Fibroblast of peridontal ligament (primary cell): ENCODE measurements at regions not wholly inside any gene's neighbourhood (a gene's known extent, or its start where the extent isn't known, plus 50 kb on each side); places are given as distances from the start of the nearest gene placed in this dataset.
A peak's percentile ranks its signal among the peaks of the same experiment; 100 is the strongest.

Experiments used
- DNase-seq: peaks from one replicate; pipeline ENCODE4 v3.0.0-alpha.2; 2010; ENCODE audit errors: extremely low read depth

DNA sequence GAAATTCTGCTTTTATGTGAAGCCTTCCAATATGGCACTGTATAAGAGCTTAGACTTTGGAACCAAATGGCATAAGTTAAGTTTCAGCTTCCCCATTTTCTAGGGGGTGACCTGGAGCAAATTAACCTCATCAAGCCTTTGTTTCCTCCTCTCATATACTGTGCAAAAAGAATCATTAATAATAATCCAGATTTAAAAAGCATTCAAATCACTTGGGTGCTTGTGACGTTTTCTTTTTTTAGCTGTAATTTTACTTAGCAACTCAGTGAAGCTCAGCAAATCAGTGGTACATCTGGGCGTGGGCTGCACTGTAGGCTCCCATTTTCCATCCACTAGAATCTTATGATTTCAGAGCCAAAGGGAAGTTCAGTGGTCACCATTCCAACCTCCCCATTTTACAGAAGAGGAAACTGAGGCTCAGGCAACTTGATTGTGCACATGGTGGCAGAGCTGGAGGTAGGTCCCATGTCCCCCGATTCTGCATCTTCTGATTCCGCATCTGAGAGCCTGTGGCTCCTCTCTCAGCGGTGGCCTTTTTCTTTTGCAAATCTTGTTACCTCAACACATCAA lies 131.2 kb downstream of the SNAPC1 start:
- DNase-seq, result no peak

DNA sequence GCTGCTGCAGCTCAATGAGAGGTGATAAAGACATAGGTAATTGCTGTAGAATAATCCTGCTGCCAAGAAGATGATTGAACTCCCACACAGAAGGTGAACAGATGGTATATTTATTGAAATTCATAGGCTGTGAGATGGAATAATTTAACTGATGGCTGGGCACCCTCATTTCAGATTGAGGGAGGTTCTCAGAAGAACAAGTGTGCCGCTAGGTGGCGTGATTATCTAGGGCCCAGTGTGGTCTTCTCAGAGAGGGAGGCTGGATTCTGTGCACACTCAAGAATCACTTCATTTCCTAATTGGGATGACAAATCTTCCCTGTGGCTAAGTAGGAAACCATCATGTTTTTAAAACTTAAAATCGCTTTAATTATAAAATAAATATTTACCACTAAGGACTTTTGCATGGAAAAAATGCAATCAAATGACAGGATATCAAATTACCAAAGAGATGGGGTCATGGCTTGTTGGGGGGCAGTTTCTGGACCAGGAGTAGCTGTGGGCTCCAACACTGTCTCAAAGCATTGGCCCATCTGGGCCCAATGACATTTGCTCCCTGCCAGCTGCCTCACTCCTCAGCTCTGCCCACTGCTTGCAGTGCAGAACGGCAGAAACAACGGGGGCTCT lies 132.3 kb downstream of the SNAPC1 start:
- DNase-seq, result peak; percentile 77

DNA sequence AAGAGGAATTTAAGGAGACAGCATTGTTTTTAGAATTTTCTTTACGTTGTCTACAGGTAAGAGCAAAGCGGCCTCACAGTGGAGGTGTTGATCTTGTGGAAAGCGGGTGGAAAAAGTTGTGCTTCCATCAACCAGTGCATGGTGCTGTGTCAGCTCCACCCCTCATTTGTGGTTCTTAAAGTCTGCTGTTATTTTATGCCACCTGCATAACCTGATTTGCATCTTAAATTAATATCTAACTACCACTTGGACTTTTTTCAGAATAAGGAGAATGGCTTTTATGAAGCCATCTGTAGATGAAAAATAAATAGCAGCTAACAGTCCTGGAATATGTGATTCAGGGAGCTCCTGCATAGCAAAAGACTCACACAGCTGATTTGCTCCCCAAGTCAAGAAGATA lies 135.1 kb downstream of the SNAPC1 start:
- DNase-seq, result no peak

DNA sequence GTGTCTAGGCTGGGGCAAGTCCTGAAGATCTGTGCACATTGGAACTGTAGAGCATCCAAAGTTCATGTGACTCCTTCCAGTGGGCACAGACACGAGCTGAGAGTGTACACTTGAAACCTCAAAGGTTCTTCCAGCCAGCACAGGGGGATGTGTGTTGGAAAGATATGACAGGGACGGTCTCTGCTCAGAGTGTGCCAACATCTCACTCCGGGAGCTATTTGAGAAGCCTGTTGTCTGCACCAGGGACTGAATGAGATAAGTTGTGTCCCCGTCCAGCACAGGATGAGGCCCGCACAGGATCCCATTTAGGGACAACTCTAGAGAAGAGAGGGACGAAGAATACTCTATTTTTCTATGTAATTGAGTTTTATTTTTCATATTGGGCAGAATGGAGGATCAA lies 136.3 kb downstream of the SNAPC1 start:
- DNase-seq, result no peak

DNA sequence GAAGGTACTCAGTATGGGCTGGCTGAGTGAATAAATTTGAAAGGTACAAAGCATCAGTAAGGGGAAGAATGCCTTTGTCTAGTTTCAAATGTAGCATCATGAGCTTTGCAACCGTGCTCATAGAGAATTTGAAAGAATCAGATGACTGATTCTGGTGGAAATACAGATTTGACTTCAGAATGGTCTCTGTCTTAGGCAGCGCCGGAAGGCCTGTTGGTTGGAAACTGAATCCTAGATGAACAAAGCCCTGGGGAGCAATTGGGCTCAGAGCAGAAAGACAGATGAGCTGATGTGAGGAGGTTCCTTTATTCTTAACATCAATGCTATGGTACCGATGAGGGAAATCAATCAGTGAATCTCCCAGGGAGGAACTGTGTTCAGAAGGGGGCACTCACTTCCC lies 137.3 kb downstream of the SNAPC1 start:
- DNase-seq, result no peak

DNA sequence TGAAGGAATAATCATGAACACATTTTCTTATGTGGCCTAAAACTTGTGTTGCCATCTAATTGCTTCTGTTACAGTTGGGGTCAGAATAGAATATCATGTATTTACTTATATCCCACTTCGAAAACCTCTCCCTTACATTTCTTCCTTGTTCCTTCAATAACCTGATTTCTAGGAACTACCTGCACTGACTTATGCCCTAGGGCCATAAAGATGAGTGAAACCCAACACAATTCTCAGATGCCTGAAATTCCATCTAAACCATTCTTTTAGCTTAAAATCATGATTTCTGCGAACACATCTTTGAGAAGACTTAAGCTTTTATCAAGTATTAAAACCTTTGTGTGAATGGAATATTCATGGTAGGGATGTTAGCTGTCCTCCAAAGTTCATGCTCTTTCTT lies 142.7 kb downstream of the SNAPC1 start:
- no peak for DNase-seq

DNA sequence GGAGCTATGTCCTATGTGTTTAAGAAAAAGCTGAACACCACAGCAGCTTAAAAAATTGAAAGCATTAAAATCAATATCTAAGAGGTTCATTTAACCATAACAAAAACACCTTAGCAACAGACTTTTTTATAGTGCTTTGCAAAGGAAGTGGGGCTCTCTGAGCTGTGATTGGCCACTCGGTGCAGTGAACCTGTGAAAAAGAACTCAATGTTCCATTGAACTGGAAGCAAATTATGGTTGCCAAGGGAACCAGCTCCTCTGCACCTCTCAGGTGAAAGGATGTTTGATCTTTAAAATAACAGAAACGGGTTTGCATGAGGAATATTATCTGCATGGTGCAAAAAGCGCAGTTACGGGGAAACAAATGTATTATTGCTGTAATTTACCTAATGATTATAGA lies 149.4 kb downstream of the SNAPC1 start:
- no peak for DNase-seq

DNA sequence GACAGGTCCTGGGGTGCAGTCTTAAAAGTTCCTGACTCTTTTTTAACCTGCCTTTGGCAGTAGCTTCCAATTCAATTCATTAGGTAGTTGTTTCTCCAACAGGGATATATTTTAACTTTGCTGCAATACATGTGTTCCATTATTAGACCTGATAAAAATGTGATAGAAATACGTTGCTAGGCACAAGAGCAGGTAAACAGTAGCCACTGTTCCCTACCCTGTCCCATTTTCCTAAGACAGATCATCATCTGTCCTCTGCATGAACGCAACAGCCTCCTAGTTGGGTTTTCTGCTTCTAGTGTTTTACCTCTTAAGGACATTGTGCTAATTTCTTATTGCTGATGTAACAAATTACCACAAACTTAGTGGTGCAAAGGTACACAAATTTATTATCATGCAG lies 156.8 kb downstream of the SNAPC1 start:
- no peak for DNase-seq

DNA sequence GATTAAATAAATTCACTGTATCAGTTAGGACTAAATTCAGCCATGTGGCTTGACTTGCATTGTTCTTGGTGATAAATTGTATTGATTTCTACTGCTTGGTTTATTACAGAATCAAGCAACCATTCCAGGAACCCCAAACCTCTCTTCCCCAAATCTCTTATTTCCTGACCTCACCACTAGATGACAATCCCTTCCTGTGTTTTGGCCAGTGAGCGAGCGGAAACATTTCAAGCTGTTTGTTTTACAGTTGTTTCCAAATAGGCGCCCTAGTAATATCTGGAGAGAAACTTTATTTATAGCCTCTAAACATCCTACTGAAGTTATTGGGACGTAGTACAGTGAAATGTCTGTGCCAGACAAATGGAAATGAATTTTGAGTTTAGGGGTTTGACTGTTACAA lies 161.1 kb downstream of the SNAPC1 start:
- peak; percentile 80 for DNase-seq

DNA sequence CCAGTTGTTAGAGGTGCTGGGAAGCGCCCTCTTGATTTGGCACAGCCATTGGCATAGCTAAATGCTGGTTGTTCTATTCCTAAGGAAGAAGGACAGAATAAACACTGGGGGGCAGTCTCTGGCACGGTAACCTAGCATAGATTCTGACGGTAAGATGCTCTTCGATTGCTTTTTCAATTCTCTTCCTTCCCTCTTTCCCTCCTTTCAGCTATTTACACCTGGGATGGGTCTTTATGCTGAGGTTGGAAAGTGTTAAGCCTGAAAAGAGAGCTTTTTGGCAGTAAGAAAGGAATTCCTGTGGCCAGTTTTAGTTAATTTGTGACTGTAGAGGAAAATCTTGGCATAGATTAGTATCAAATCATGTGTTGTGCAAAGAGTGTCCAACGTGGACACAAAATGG lies 162.8 kb downstream of the SNAPC1 start:
- peak; percentile 41 for DNase-seq

DNA sequence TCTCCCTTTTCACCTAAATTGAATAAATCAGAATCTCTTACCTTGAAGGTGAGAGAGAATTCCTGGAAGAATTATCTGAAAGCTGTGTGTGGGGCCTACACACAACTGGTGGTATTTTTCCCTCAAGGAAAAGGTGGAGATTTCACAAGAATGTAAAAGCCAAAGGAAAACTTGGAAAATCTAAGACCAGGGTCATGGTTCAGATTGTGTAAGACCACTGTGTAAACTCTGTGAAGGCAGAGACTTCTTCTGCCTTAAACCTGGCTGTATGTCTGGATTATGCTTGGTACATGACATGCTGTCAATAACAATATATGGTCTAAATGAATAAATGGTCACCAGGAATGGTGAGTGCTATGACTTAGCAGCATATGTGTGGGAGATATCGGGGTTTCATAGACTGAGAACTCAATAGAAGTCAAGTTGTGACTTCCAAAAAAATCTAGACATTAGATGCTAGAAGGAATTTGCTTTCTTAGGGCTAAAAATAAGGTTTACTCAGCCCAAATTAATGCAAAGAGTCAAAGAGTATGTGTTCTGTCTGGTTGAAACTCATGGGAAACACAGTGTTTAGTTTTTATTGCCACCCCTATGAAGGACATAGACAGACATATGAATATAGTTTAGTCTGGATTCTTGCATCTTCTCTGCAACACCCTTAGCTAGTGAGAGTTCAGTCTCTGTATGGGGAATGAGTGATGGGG lies 163.7 kb downstream of the SNAPC1 start:
- no peak for DNase-seq

DNA sequence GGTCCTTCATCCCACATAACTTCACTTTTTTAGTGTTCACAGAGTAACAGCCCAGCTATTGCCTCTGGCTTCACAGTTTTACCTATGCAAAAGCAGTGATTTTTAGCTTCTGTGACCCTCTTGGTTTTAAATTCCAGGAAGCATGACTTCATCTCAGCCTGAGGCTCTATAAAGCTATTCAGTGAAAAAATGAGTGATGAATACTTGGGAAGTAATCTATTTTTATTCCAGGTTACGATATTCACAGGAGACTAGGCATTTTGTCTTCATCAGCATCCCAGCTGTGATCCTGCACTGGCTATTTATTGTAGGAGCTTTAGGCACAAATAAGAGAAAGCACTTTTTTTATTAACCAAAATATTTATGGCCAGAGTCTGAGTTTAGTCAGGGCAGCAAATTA lies 164.8 kb downstream of the SNAPC1 start:
- peak; percentile 53 for DNase-seq

DNA sequence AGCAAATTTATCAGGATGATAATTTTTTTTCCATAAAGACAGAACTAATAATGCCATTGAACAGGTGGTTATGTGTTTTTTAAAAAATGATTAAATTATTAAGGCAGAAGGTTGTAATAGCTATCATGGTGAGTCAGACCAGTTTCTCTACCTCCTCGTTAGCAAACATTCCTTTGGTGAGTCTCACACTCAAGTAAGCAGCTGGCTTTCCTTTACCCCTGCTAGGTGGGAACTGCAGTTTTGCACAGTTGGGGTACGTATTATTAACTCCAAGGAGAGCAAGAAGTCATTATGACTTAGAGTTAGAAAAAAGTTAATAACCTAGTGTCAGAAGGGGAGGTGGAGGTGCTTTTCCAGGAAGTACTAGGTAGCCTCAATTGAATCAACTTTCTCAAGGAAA lies 165.3 kb downstream of the SNAPC1 start:
- DNase-seq, result peak; percentile 45

DNA sequence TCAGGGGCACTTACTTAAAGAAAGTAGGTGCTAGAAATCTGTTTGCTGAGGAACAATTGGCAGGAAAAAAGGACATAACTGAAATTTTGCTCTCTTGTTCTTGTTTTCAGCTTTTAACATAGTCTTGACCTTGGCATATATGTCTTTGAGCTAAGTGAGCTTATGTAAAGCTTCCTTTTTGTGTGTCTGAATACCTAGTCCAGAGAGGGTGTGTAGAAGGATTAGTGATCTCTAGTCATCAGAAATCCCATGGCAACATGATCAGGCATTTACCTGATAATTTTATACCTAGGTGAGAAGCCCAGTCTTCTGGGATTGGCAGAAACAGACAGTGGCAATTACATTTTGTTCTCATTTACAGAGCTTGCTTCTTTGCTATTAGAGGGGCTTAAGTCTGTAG lies 166.1 kb downstream of the SNAPC1 start:
- DNase-seq, result no peak

DNA sequence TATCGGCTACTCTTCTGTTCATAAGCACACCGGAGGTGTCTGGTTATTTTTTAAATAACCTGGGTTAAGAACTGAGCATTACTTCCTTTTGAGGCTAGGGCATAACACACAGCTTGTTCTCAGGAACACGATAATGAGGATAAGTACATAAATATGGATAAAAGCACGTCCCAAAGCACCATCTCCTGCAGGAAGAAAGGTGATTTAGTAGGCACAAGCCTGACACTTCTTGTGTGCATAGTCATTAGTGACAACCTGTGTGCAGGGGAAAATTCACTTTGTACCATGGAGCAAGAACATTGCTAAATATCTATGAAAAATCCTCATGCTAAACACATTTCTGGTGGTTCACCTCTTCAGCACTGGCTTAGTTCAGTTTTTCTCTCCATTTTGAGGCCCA lies 166.5 kb downstream of the SNAPC1 start:
- DNase-seq, result no peak

DNA sequence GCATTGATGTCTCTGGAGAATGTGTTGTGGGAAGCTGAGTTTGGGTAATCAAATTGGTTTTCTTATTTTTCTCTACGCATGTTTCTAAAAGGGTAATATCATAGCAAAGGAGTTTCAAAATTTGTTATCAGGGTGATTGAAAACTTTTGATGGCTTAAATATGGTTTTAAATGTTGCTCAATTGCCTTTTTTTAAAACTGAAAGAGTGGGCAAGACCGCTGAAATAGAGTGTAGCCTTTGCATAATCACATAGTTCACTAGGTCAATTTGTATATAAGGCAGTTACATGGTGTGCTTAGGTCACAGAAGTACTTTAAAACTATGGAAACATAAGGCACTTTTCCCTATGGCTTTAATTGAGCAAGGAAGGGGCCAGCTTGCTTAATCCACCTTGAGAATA lies 167.4 kb downstream of the SNAPC1 start:
- DNase-seq, result peak; percentile 62

DNA sequence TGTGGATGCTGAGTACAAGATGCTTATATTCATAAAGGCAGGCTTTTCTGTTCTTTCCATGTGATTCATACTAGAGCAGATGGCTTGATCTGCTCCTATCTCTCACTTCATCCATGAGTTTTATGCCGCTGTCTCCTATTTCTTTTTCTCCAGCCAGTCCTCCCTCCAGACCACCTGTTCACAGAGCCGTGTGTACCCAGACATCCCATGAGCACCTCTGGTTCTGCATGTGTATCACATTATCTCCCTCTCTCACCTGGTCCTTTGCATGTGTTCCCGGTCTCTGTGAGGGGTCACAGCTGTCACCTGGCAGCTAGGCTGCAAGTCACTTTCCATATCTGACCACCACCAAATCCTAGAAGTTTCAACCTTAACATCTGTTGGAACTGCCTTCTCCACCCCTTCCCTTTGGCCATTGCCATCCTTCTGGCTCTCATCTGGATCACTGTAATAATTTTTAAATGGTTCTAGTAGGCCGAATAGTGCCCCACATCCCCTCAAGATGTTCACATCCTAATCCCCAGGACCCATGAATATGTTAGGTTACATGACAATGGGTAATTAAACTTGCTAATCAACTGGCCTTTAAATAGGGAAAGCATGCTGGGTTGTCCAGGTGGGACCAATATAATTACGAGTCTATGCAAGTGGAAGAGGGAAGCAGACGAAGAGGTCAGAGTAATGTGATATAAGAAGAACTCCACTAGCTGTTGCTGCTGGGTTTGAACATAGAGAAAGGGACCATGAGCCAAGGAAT lies 168.1 kb downstream of the SNAPC1 start:
- no peak for DNase-seq

DNA sequence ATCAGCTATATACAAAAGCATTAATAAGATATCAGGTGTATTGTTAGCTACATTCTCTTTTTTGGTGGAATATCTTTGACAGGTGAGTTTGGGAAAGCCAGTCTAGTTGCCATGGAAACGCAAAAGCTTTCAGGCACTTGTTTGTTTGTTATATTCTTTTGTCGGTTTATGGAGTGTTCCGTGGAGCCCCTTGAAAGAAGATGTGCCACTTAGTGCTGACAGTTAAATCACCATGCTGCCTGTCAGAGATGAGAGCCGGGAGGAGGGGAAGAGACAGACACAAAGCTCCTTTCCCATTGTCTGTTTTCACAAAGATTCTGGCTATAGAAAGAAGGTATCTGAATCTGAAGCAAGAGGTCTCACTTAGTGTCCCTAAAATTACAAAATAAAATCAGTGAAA lies 170.8 kb downstream of the SNAPC1 start:
- no peak for DNase-seq

DNA sequence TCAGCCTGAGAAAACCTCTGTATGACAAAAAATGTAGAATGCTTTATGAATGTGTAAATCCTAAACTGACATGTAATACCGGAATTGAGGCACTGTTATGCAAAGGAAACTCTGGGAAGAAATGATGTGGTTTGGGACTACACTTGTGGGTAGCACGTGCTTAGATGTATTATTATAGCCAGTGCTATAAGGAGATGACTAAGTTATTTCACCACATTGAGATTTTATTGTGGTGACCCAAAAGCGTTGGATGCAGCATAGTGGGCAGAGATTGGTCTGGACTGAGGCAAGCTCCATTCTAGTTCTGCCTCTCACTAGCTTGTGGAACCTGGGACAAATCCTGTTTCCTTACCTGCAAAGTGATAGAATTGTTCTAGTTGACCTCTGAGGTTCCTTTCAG lies 172.2 kb downstream of the SNAPC1 start:
- DNase-seq, result peak; percentile 99

DNA sequence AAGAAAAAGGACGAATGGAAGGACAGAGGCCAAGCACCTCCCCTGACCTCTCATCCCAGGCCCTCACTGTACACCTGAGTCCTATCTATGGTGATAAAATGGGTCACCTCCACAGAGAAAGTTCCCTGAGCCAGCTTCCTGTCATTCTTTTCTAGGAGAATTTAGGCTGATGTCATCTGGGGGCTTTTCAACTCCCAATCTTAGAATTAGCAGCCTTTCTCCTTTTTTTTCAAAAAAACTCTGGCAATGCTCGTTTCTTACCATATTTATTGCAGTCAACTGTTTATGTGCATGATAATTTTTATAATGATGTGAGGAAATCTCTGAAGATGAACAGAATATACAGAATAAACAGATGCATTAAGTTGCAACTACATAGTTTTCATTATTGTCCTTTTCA lies 177.6 kb downstream of the SNAPC1 start:
- no peak for DNase-seq

DNA sequence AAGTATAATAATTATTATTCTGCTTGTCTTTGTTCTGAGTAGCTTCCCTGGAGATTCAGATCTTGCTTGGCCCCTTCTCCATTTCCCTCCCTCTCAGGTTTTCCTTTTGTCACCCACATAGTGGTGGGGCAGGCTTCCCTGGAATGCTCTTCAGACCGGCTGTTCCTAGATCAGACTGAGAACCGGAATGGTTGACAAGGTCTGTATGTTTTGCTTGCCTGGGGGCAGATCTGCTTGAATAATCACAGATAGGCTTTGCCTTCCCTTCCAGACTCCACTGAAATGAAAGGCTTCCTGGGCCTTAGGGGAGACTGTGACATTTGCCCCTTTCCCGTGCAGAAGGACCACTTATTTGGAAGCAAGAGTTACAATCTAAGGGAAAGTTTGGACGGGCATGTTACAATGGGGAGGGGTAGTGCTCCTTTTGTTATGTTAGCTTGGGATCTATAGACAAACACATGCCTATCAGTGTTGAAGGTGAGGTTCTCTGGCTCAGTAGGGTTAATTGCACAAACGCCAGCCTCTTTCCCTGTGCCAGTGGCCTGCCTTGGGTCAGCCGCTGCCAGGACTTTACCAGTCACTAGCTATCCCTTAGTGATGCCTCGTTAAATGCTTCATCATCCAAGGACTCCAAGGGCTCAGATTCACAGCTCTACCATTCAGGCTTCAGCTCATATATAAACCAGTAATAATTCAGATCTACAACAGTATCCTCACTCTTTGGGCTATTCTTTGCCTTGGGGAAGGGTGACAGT lies 178.6 kb downstream of the SNAPC1 start:
- DNase-seq, result no peak
